HEK293T (cell line): ENCODE measurements at regions not wholly inside any gene's neighbourhood (a gene's known extent, or its start where the extent isn't known, plus 50 kb on each side); places are given as distances from the start of the nearest gene placed in this dataset.

Experiments
- CTCF ChIA-PET: fragments of 350-600 bp; formaldehyde crosslinking; extraction: SDS; loops from one replicate; lab custom pipeline; 2021; ENCODE audit warnings: antibody characterized with exemption, inconsistent platforms; lab: Yijun Ruan, JAX
- POLR2A ChIA-PET: fragments of 350-600 bp; formaldehyde crosslinking; extraction: SDS; loops from one replicate; lab custom pipeline; 2020; ENCODE audit warnings: antibody characterized with exemption, inconsistent platforms; lab: Yijun Ruan, JAX
- DNase-seq: peaks from one replicate; pipeline ENCODE4 v3.0.0; 2012; ENCODE audit warnings: mixed read lengths; ENCODE audit errors: extremely low spot score
- ARNT ChIP-seq: fragments of 450-650 bp; IDR thresholded peaks from 2 replicates; pipeline ENCODE4 v1.6.1; 2017; ENCODE audit warnings: mild to moderate bottlenecking
- BHLHE40 ChIP-seq: fragments of 450-650 bp; IDR thresholded peaks from 2 replicates; pipeline ENCODE4 v1.6.1; 2016; ENCODE audit warnings: mild to moderate bottlenecking, moderate library complexity, borderline replicate concordance
- CTBP1 ChIP-seq: fragments of 450-650 bp; IDR thresholded peaks from 2 replicates; pipeline ENCODE4 v1.6.1; 2016; ENCODE audit warnings: borderline replicate concordance
- ELF4 ChIP-seq: fragments of 450-650 bp; IDR thresholded peaks from 2 replicates; pipeline ENCODE4 v1.6.1; 2017; ENCODE audit warnings: antibody characterized with exemption
- FOXA1 ChIP-seq: fragments of 450-650 bp; IDR thresholded peaks from 2 replicates; pipeline ENCODE4 v1.6.1; 2016; ENCODE audit warnings: mild to moderate bottlenecking
- FOXK2 ChIP-seq: fragments of 450-650 bp; IDR thresholded peaks from 2 replicates; pipeline ENCODE4 v1.6.1; 2016; ENCODE audit warnings: mild to moderate bottlenecking
- FOXM1 ChIP-seq: fragments of 450-650 bp; IDR thresholded peaks from 2 replicates; pipeline ENCODE4 v1.6.1; 2017; ENCODE audit warnings: mild to moderate bottlenecking, borderline replicate concordance
- HDGF ChIP-seq: fragments of 450-650 bp; IDR thresholded peaks from 2 replicates; pipeline ENCODE4 v1.6.1; 2017; ENCODE audit warnings: antibody characterized with exemption, borderline replicate concordance
- L3MBTL2 ChIP-seq: fragments of 450-650 bp; conservative IDR thresholded peaks from 2 replicates; pipeline ENCODE4 v1.6.1; 2016; ENCODE audit warnings: mild to moderate bottlenecking
- LEF1 ChIP-seq: fragments of 450-650 bp; IDR thresholded peaks from 2 replicates; pipeline ENCODE4 v1.6.1; 2017; ENCODE audit warnings: mild to moderate bottlenecking, borderline replicate concordance
- NFRKB ChIP-seq: fragments of 450-650 bp; IDR thresholded peaks from 2 replicates; pipeline ENCODE4 v1.6.1; 2016; ENCODE audit warnings: mild to moderate bottlenecking, moderate library complexity
- SP1 ChIP-seq: fragments of 450-650 bp; IDR thresholded peaks from 2 replicates; pipeline ENCODE4 v1.6.1; 2017
- SUZ12 ChIP-seq: fragments of 450-650 bp; IDR thresholded peaks from 2 replicates; pipeline ENCODE4 v1.6.1; 2016; ENCODE audit warnings: mild to moderate bottlenecking
- TARDBP ChIP-seq: fragments of 450-650 bp; IDR thresholded peaks from 2 replicates; pipeline ENCODE4 v1.6.1; 2016
- ZNF384 ChIP-seq: fragments of 450-650 bp; IDR thresholded peaks from 2 replicates; pipeline ENCODE4 v1.6.1; 2016
- TF ChIP-seq, protein P1 (sequence below): fragments of 450-650 bp; IDR thresholded peaks from 2 replicates; pipeline ENCODE4 v1.6.1; 2016

DNA sequence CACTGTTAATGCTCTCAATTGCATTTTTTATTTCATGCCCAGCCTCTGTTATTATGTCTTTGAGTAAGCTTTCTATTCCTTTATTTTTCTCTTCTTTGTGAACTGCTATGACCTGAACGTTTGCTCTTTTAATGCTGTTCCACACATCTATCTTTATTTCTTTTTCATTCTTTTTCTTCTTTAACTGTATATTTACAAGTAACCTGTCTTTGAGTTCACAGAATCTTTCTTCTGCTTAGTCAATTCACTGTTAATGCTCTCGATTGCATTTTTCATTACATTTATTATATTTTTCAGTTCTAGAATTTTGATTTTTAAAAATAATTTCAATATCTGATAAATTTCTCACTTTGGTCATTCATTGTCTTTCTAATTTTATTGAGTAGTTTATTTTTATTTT, 316.3 kb upstream of the MEF2C start:
- CTCF ChIA-PET = no interaction called here
- TF ChIP-seq FOXK2 (no peak), ELF4 (no peak), TARDBP (no peak), LEF1 (no peak), L3MBTL2 (no peak), HDGF (no peak), SUZ12 (no peak), NFRKB (no peak), BHLHE40 (no peak), SP1 (no peak)
- TF ChIP-seq, protein P1, sequence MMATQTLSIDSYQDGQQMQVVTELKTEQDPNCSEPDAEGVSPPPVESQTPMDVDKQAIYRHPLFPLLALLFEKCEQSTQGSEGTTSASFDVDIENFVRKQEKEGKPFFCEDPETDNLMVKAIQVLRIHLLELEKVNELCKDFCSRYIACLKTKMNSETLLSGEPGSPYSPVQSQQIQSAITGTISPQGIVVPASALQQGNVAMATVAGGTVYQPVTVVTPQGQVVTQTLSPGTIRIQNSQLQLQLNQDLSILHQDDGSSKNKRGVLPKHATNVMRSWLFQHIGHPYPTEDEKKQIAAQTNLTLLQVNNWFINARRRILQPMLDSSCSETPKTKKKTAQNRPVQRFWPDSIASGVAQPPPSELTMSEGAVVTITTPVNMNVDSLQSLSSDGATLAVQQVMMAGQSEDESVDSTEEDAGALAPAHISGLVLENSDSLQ = no peak
- no peak for DNase-seq
- POLR2A ChIA-PET = no interaction called here

DNA sequence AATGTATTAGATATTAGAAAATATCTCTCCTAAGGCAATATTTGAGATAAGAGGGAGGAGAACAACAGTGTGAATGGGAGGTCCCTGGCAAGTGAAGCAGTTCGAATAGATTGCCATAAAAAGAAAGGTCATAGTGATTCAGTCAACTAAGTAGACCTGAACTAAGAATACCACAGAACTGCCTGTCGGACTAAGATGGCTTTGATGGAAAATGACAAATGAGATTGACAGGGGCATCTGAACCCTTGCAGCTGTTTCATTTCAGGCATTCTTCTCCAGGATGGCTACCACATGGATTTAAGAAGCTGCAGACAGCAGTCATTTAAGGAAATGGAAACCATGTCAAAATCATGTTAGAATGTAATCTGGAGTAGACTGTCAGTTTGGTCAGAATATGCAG, 308.4 kb upstream of the MEF2C start:
- POLR2A ChIA-PET = no interaction called here
- CTCF ChIA-PET = no interaction called here
- no peak for DNase-seq
- TF ChIP-seq FOXM1 = no peak
- no peak for TF ChIP-seq HDGF
- TF ChIP-seq FOXK2 = no peak
- TF ChIP-seq ZNF384 = no peak
- no peak for TF ChIP-seq ARNT
- no peak for TF ChIP-seq LEF1
- TF ChIP-seq FOXA1 = no peak
- TF ChIP-seq, protein P1 = no peak
- no peak for TF ChIP-seq SUZ12
- TF ChIP-seq L3MBTL2 = no peak
- TF ChIP-seq CTBP1 = no peak
- no peak for TF ChIP-seq ELF4
- no peak for TF ChIP-seq BHLHE40
- TF ChIP-seq TARDBP = no peak
- TF ChIP-seq NFRKB = no peak
- no peak for TF ChIP-seq SP1

GRCh38 chr5:89190515-89191265, 307.7 kb upstream of the MEF2C start:
- no peak for DNase-seq
- POLR2A ChIA-PET = no interaction called here
- TF ChIP-seq FOXM1 = no peak
- no peak for TF ChIP-seq HDGF
- TF ChIP-seq L3MBTL2 = no peak
- TF ChIP-seq FOXA1 = no peak
- no peak for TF ChIP-seq SP1
- no peak for TF ChIP-seq ELF4
- TF ChIP-seq, protein P1 = no peak
- CTCF ChIA-PET = no interaction called here

GRCh38 chr5:89187883-89188465, 305.0 kb upstream of the MEF2C start:
- CTCF ChIA-PET = no interaction called here
- TF ChIP-seq L3MBTL2 = no peak
- TF ChIP-seq ELF4 = no peak
- TF ChIP-seq, protein P1 = no peak
- TF ChIP-seq SP1 = no peak
- no peak for TF ChIP-seq CTBP1
- TF ChIP-seq FOXA1 = no peak
- no peak for TF ChIP-seq SUZ12
- TF ChIP-seq FOXK2 = no peak
- POLR2A ChIA-PET = no interaction called here
- no peak for DNase-seq

GRCh38 chr5:89187268-89187667, 304.3 kb upstream of the MEF2C start:
- ChIA-PET CTCF (no interaction called here), POLR2A (no interaction called here)
- TF ChIP-seq ELF4 (no peak), NFRKB (no peak), FOXM1 (no peak), ARNT (no peak), BHLHE40 (no peak), FOXA1 (no peak), CTBP1 (no peak), SUZ12 (no peak), HDGF (no peak), SP1 (no peak), LEF1 (no peak), TARDBP (no peak), FOXK2 (no peak), ZNF384 (no peak), L3MBTL2 (no peak)
- TF ChIP-seq, protein P1 = no peak

More at GRCh38 chr5:89187268-89187667, 304.3 kb upstream of the MEF2C start:
- DNase-seq = no peak
